GM12892 (cell line): ENCODE measurements at regions not wholly inside any gene's neighbourhood (a gene's known extent, or its start where the extent isn't known, plus 50 kb on each side); places are given as distances from the start of the nearest gene placed in this dataset.
"Not testable (repeated sequence)": the region's sequence is repeated elsewhere in the genome, so short reads cannot be mapped to it uniquely, and the experiment has no call there.

Experiments
- POLR2A ChIP-seq: IDR thresholded peaks from 2 replicates; pipeline ENCODE4 v1.6.1; 2011; ENCODE audit warnings: low read depth, low read length, control low read depth
- POLR2AphosphoS5 ChIP-seq: IDR thresholded peaks from 2 replicates; pipeline ENCODE4 v1.6.1; 2011; ENCODE audit warnings: low read depth, low read length, control low read depth
- TAF1 ChIP-seq: IDR thresholded peaks from 2 replicates; pipeline ENCODE4 v1.6.1; 2011; ENCODE audit warnings: low read depth, mild to moderate bottlenecking, control low read depth, low read length, borderline replicate concordance

DNA sequence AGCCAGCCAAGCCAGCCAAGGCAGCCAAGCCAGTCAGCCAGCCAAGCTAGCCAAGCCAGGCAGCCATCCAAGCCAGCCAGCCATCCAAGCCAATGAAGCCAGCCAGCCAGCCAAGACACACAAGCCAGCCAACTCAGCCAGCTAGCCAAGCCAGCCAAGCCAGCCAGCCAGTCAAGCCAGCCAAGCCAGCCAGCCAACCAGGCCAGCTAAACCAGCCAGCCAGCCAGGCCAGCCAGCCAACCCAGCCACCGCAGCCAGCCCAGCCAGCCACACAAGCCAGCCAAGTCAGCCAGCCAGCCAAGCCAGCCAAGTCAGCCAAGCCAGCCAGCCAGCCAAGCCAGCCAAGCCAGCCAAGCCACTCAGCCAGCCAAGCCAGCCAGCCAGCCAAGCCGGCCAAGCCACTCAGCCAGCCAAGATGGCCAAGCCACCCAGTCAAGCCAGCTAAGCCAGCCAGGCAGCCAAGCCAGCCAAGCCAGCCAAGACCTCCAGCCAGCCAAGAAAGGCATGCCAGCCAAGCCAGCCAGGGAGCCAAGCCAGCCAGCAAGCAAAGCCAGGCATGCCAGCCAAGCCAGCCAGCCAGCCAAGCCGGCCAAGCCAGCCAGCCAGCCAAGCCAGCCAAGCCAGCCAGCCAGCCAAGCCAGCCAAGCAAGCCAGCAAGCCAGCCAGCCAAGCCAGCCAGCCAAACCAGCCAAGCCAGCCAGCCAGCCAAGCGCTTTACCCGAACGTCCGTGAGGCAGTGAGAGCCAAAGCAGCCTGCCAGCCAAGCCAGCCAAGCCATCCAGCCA lies 335.7 kb upstream of the PLGLB2 start:
- not testable (repeated sequence) for TF ChIP-seq POLR2AphosphoS5, POLR2A, TAF1
